ENCODE measurements at regions not wholly inside any gene's neighbourhood (a gene's known extent, or its start where the extent isn't known, plus 50 kb on each side); places are given as distances from the start of the nearest gene placed in this dataset.
"Not testable (repeated sequence)": the region's sequence is repeated elsewhere in the genome, so short reads cannot be mapped to it uniquely, and the experiment has no call there.

- no peak for DNase-seq
Measured at GRCh38 chr11:90465553-90465952, 242.7 kb upstream of the CHORDC1 start.

GRCh38 chr11:90455347-90455920, 232.6 kb upstream of the CHORDC1 start:
- not testable (repeated sequence) for DNase-seq

- DNase-seq = no peak
Measured at GRCh38 chr11:90453525-90453924, 230.7 kb upstream of the CHORDC1 start.

GRCh38 chr11:90449606-90450005, 226.8 kb upstream of the CHORDC1 start:
- no peak for DNase-seq

GRCh38 chr11:90448256-90448655, 225.4 kb upstream of the CHORDC1 start:
- peak; percentile 27 for DNase-seq

- DNase-seq = no peak
Measured at GRCh38 chr11:90447618-90448017, 224.8 kb upstream of the CHORDC1 start.

GRCh38 chr11:90446207-90446606, 223.4 kb upstream of the CHORDC1 start:
- DNase-seq = no peak

GRCh38 chr11:90438069-90438468, 215.2 kb upstream of the CHORDC1 start:
- no peak for DNase-seq

- peak; percentile 82 for DNase-seq
Measured at GRCh38 chr11:90434858-90435257, 212.0 kb upstream of the CHORDC1 start.

- DNase-seq = no peak
Measured at GRCh38 chr11:90428836-90429235, 206.0 kb upstream of the CHORDC1 start.

GRCh38 chr11:90426442-90426841, 203.6 kb upstream of the CHORDC1 start:
- no peak for DNase-seq

GRCh38 chr11:90423378-90423777, 200.5 kb upstream of the CHORDC1 start:
- DNase-seq = no peak

- DNase-seq = not testable (repeated sequence)
Measured at GRCh38 chr11:90422787-90423186, 199.9 kb upstream of the CHORDC1 start.

GRCh38 chr11:90414221-90414620, 191.4 kb upstream of the CHORDC1 start:
- no peak for DNase-seq

GRCh38 chr11:90407350-90407749, 184.5 kb upstream of the CHORDC1 start:
- no peak for DNase-seq

- DNase-seq = peak; percentile 21
Measured at GRCh38 chr11:90392692-90393091, 169.8 kb upstream of the CHORDC1 start.

- no peak for DNase-seq
Measured at GRCh38 chr11:90391756-90392155, 168.9 kb upstream of the CHORDC1 start.

GRCh38 chr11:90380206-90380605, 157.4 kb upstream of the CHORDC1 start:
- no peak for DNase-seq

GRCh38 chr11:90373971-90374370, 151.1 kb upstream of the CHORDC1 start:
- DNase-seq = no peak

GRCh38 chr11:90364527-90364926, 141.7 kb upstream of the CHORDC1 start:
- no peak for DNase-seq

- no peak for DNase-seq
Measured at GRCh38 chr11:90363739-90364138, 140.9 kb upstream of the CHORDC1 start.

GRCh38 chr11:90355200-90355599, 132.4 kb upstream of the CHORDC1 start:
- DNase-seq = peak; percentile 32

- DNase-seq = no peak
Measured at GRCh38 chr11:90349731-90350130, 126.9 kb upstream of the CHORDC1 start.

GRCh38 chr11:90344546-90344945, 121.7 kb upstream of the CHORDC1 start:
- DNase-seq = no peak

GRCh38 chr11:90343673-90344072, 120.8 kb upstream of the CHORDC1 start:
- no peak for DNase-seq

- peak; percentile 7 for DNase-seq
Measured at GRCh38 chr11:90341986-90342385, 119.1 kb upstream of the CHORDC1 start.
